H9 (cell line): ENCODE measurements at regions not wholly inside any gene's neighbourhood (a gene's known extent, or its start where the extent isn't known, plus 50 kb on each side); places are given as distances from the start of the nearest gene placed in this dataset.

Experiments
- DNase-seq: peaks from one replicate; pipeline ENCODE4 v3.0.0-alpha.2; 2017
- H2AFZ ChIP-seq: one replicate; pipeline ENCODE4 v1.6.1; 2013; ENCODE audit warnings: mild to moderate bottlenecking, low read length, control low read depth, moderate library complexity
- H2AK5ac ChIP-seq: 2 replicates; pipeline ENCODE4 v1.6.1; 2013; ENCODE audit warnings: low read length, control low read depth, mixed read lengths; ENCODE audit not compliant: insufficient read length
- H2BK120ac ChIP-seq: one replicate; pipeline ENCODE4 v1.6.1; 2013; ENCODE audit warnings: low read depth, mild to moderate bottlenecking, low read length, control low read depth, inconsistent platforms; ENCODE audit not compliant: poor library complexity, severe bottlenecking
- H2BK12ac ChIP-seq: 2 replicates; pipeline ENCODE4 v1.6.1; 2013; ENCODE audit warnings: low read length, control low read depth, mixed read lengths, low read depth; ENCODE audit not compliant: insufficient read length
- H2BK15ac ChIP-seq: 2 replicates; pipeline ENCODE4 v1.6.1; 2013; ENCODE audit warnings: low read depth, low read length, control low read depth
- H2BK20ac ChIP-seq: one replicate; pipeline ENCODE4 v1.6.1; 2013; ENCODE audit warnings: low read depth, mild to moderate bottlenecking, low read length, control low read depth, inconsistent platforms; ENCODE audit not compliant: poor library complexity, severe bottlenecking
- H2BK5ac ChIP-seq: 2 replicates; pipeline ENCODE4 v1.6.1; 2013; ENCODE audit warnings: low read length, control low read depth, mixed read lengths; ENCODE audit not compliant: insufficient read length
- H3K14ac ChIP-seq: 2 replicates; pipeline ENCODE4 v1.6.1; 2013; ENCODE audit warnings: low read length, control low read depth; ENCODE audit not compliant: insufficient read depth
- H3K18ac ChIP-seq: 2 replicates; pipeline ENCODE4 v1.6.1; 2013; ENCODE audit warnings: low read depth, mild to moderate bottlenecking, mixed read lengths, low read length, control low read depth; ENCODE audit not compliant: insufficient read length
- H3K23ac ChIP-seq: 2 replicates; pipeline ENCODE4 v1.6.1; 2013; ENCODE audit warnings: low read length, control low read depth, mixed read lengths, low read depth; ENCODE audit not compliant: insufficient read length
- H3K23me2 ChIP-seq: 2 replicates; pipeline ENCODE4 v1.6.1; 2013; ENCODE audit warnings: low read depth, mild to moderate bottlenecking, mixed read lengths, low read length, control low read depth; ENCODE audit not compliant: insufficient read length, poor library complexity, severe bottlenecking
- H3K27ac ChIP-seq: 2 replicates; pipeline ENCODE4 v1.5.1; 2013; ENCODE audit warnings: low read length, control low read depth, mixed read lengths, low read depth; ENCODE audit not compliant: insufficient read length
- H3K27me3 ChIP-seq: 2 replicates; pipeline ENCODE4 v1.6.1; 2013; ENCODE audit warnings: low read length, control low read depth, inconsistent platforms; ENCODE audit not compliant: insufficient read depth
- H3K4ac ChIP-seq: 2 replicates; pipeline ENCODE4 v1.6.1; 2013; ENCODE audit warnings: low read depth, mild to moderate bottlenecking, control low read depth, inconsistent platforms, low read length, moderate library complexity
- H3K4me1 ChIP-seq: 2 replicates; pipeline ENCODE4 v1.6.1; 2013; ENCODE audit warnings: low read length, control low read depth, inconsistent platforms; ENCODE audit not compliant: insufficient read depth
- H3K4me2 ChIP-seq: 2 replicates; pipeline ENCODE4 v1.6.1; 2013; ENCODE audit warnings: low read length, control low read depth, mixed read lengths; ENCODE audit not compliant: insufficient read length, insufficient read depth
- H3K56ac ChIP-seq: 2 replicates; pipeline ENCODE4 v1.6.1; 2013; ENCODE audit warnings: low read depth, mild to moderate bottlenecking, mixed read lengths, low read length, control low read depth; ENCODE audit not compliant: insufficient read length
- H3K79me1 ChIP-seq: 2 replicates; pipeline ENCODE4 v1.6.1; 2013; ENCODE audit warnings: low read depth, mild to moderate bottlenecking, moderate library complexity, low read length, control low read depth, inconsistent platforms; ENCODE audit not compliant: insufficient read depth, poor library complexity, severe bottlenecking
- H3K79me2 ChIP-seq: 2 replicates; pipeline ENCODE4 v1.6.1; 2013; ENCODE audit warnings: low read length, control low read depth, inconsistent platforms; ENCODE audit not compliant: insufficient read depth
- H3K9ac ChIP-seq: 2 replicates; pipeline ENCODE4 v1.6.1; 2013; ENCODE audit warnings: low read length, control low read depth, mixed read lengths; ENCODE audit not compliant: insufficient read length; ENCODE audit errors: extremely low read depth
- H3K9me3 ChIP-seq: one replicate; pipeline ENCODE4 v1.6.1; 2013; ENCODE audit warnings: low read depth, low read length, inconsistent platforms; ENCODE audit not compliant: control insufficient read depth
- H3T11ph ChIP-seq: one replicate; pipeline ENCODE4 v1.6.1; 2013; ENCODE audit warnings: mild to moderate bottlenecking, low read length, control low read depth, inconsistent platforms
- H4K20me1 ChIP-seq: one replicate; pipeline ENCODE4 v1.6.1; 2013; ENCODE audit not compliant: control insufficient read depth, insufficient read length, insufficient read depth
- H4K5ac ChIP-seq: 2 replicates; pipeline ENCODE4 v1.6.1; 2013; ENCODE audit warnings: low read depth, mild to moderate bottlenecking, mixed read lengths, low read length, control low read depth; ENCODE audit not compliant: insufficient read length
- H4K8ac ChIP-seq: replicated peaks from 2 replicates; pipeline ENCODE4 v1.6.1; 2013; ENCODE audit warnings: low read length, control low read depth, mixed read lengths, low read depth; ENCODE audit not compliant: insufficient read length
- H4K91ac ChIP-seq: 2 replicates; pipeline ENCODE4 v1.6.1; 2013; ENCODE audit warnings: low read depth, mild to moderate bottlenecking, moderate library complexity, mixed read lengths, low read length, control low read depth; ENCODE audit not compliant: insufficient read length
- H3K27ac Mint-ChIP-seq, 3 experiments: 2 replicates in 2 of 3; 3 replicates in 1 of 3; pipeline ENCODE4 v1.8.0; 2020 to 2021; ENCODE audit warnings: mixed read lengths in 3 of 3, mild to moderate bottlenecking in 1 of 3, moderate library complexity in 1 of 3
- H3K27me3 Mint-ChIP-seq: 2 replicates; pipeline ENCODE4 v1.8.0; 2021; ENCODE audit warnings: low read depth, mild to moderate bottlenecking, moderate library complexity, mixed read lengths
- H3K36me3 Mint-ChIP-seq, 3 experiments: 2 replicates in 2 of 3; 3 replicates in 1 of 3; pipeline ENCODE4 v1.8.0; 2020 to 2021; ENCODE audit warnings: low read depth in 3 of 3, mixed read lengths in 3 of 3; ENCODE audit not compliant: insufficient read depth in 1 of 3
- H3K4me1 Mint-ChIP-seq, 2 experiments: 2 replicates each; pipeline ENCODE4 v1.8.0; 2020; ENCODE audit warnings: mixed read lengths in 2 of 2
- H3K4me3 Mint-ChIP-seq, 2 experiments: 2 replicates in 1 of 2; 3 replicates in 1 of 2; pipeline ENCODE4 v1.8.0; 2020 to 2021; ENCODE audit warnings: mild to moderate bottlenecking in 2 of 2, mixed read lengths in 2 of 2, moderate library complexity in 1 of 2
- H3K9me3 Mint-ChIP-seq, 2 experiments: 2 replicates in 1 of 2; 3 replicates in 1 of 2; pipeline ENCODE4 v1.8.0; 2020; ENCODE audit warnings: mild to moderate bottlenecking in 2 of 2, mixed read lengths in 2 of 2, moderate library complexity in 1 of 2
- TF ChIP-seq, protein P1 (sequence below): fragments of 200-600 bp; sonication (generic); conservative IDR thresholded peaks from 3 replicates; pipeline ENCODE4 v1.8.0; 2021; ENCODE audit warnings: antibody characterized with exemption, mild to moderate bottlenecking

DNA sequence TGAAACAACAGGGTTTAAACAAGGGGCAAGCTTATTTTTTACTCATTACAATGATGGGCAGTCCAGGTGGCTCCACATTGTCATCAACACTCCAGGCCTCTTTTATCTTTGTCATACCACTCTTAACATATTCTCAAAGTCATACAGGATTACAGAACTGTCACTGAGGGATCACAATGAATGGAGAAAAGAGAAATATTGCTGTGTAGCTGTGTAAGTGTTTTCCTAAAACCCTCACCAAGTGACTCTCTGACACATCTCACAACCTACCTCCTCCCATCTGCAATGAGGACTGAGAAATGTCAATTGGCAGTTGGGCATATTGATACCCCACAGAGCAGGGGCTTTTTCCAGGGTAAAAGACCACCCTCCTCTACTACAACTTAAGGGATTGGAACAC is 562.1 kb downstream of the TBC1D4 start:
- H3K79me2 ChIP-seq, result no peaks in the 10 kb centered on the region
- H4K91ac ChIP-seq, result no peak overlapping the region
- no peaks in the 10 kb centered on the region for H3K9me3 ChIP-seq
- H3K27me3 ChIP-seq, result no peaks in the 10 kb centered on the region
- no peak overlapping the region for H3K4me2 ChIP-seq
- no peak overlapping the region for H2BK12ac ChIP-seq
- TF ChIP-seq, protein P1, sequence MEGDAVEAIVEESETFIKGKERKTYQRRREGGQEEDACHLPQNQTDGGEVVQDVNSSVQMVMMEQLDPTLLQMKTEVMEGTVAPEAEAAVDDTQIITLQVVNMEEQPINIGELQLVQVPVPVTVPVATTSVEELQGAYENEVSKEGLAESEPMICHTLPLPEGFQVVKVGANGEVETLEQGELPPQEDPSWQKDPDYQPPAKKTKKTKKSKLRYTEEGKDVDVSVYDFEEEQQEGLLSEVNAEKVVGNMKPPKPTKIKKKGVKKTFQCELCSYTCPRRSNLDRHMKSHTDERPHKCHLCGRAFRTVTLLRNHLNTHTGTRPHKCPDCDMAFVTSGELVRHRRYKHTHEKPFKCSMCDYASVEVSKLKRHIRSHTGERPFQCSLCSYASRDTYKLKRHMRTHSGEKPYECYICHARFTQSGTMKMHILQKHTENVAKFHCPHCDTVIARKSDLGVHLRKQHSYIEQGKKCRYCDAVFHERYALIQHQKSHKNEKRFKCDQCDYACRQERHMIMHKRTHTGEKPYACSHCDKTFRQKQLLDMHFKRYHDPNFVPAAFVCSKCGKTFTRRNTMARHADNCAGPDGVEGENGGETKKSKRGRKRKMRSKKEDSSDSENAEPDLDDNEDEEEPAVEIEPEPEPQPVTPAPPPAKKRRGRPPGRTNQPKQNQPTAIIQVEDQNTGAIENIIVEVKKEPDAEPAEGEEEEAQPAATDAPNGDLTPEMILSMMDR, result no peak
- no peak overlapping the region for H3K4me3 Mint-ChIP-seq
- H2BK5ac ChIP-seq, result no peak overlapping the region
- H4K20me1 ChIP-seq, result no peaks in the 10 kb centered on the region
- H2BK20ac ChIP-seq, result no peak overlapping the region
- H2AFZ ChIP-seq, result no peak overlapping the region
- H3K18ac ChIP-seq, result no peak overlapping the region
- no peak overlapping the region for H3K4ac ChIP-seq
- H3K79me1 ChIP-seq, result no peaks in the 10 kb centered on the region
- DNase-seq, result no peak
- H3K27ac ChIP-seq, result no peak overlapping the region
- peaks cover 13 to 14% of the 10 kb centered on the region in 2 experiments for H3K4me1 Mint-ChIP-seq
- H4K8ac ChIP-seq, result no peak overlapping the region
- H3K4me1 ChIP-seq, result no peaks in the 10 kb centered on the region
- no peak overlapping the region for H3K56ac ChIP-seq
- H3K14ac ChIP-seq, result no peak overlapping the region
- H3K23me2 ChIP-seq, result no peaks in the 10 kb centered on the region
- H3K9me3 Mint-ChIP-seq, result peaks cover 4 to 5% of the 10 kb centered on the region in 2 experiments; a peak in 4 of 5 replicates
- no peak overlapping the region for H4K5ac ChIP-seq
- H3K36me3 Mint-ChIP-seq, result peaks cover 0 to 6% (median 4%) of the 10 kb centered on the region in 3 experiments; a peak in 3 of 7 replicates
- H3K27ac Mint-ChIP-seq, result peak overlapping the region in 2 of 3 experiments; percentile 41 to 62; a peak in 1 of 7 replicates
- no peak overlapping the region for H2BK15ac ChIP-seq
- H3K23ac ChIP-seq, result no peak overlapping the region
- H2AK5ac ChIP-seq, result no peak overlapping the region
- no peak overlapping the region for H2BK120ac ChIP-seq
- no peak overlapping the region for H3K9ac ChIP-seq
- no peak overlapping the region for H3T11ph ChIP-seq
- H3K27me3 Mint-ChIP-seq, result no peaks in the 10 kb centered on the region
